Uterus (tissue), 3 donors: ENCODE measurements at regions not wholly inside any gene's neighbourhood (a gene's known extent, or its start where the extent isn't known, plus 50 kb on each side); places are given as distances from the start of the nearest gene placed in this dataset.

Experiments used
- DNase-seq, 2 donors: peaks; one replicate each; pipeline ENCODE4 v3.0.0-alpha.2; 2019 to 2020
- H3K27ac ChIP-seq, 2 donors: fragments of 200-600 bp; sonication (generic); 1 replicate in 1 of 2; 2 replicates in 1 of 2; pipeline ENCODE4 v1.5.1; 2016 to 2018
- H3K27me3 ChIP-seq, 2 donors: fragments of 200-600 bp; sonication (generic); one replicate each; pipeline ENCODE4 v1.5.1; 2018 to 2019; ENCODE audit warnings: control low read depth in 1 of 2
- H3K36me3 ChIP-seq, 2 donors: fragments of 200-600 bp; sonication (generic); one replicate each; pipeline ENCODE4 v1.5.1; 2019; ENCODE audit warnings: control low read depth in 1 of 2
- H3K4me1 ChIP-seq, 2 donors: fragments of 200-600 bp; sonication (generic); one replicate each; pipeline ENCODE4 v1.5.1; 2018 to 2019; ENCODE audit warnings: control low read depth in 1 of 2
- H3K4me3 ChIP-seq, 2 donors: fragments of 200-600 bp; sonication (generic); 1 replicate in 1 of 2; 2 replicates in 1 of 2; pipeline ENCODE4 v1.5.1; 2018 to 2019; ENCODE audit warnings: mild to moderate bottlenecking in 1 of 2
- H3K9me3 ChIP-seq, 2 donors: fragments of 200-600 bp; sonication (generic); one replicate each; pipeline ENCODE4 v1.5.1; 2019; ENCODE audit warnings: control low read depth in 1 of 2
- CTCF ChIP-seq, 4 experiments: fragments of 200-600 bp in 2 of 4; fragments of 450-650 bp in 2 of 4; sonication (generic) in 2 of 4; IDR thresholded peaks; one replicate each; pipeline ENCODE4 v1.5.1; 2016 to 2019; ENCODE audit warnings: antibody characterized with exemption in 4 of 4, mild to moderate bottlenecking in 2 of 4, moderate library complexity in 1 of 4
- POLR2A ChIP-seq, 2 donors: fragments of 450-650 bp; IDR thresholded peaks; one replicate each; pipeline ENCODE4 v1.6.1; 2016; ENCODE audit warnings: antibody characterized with exemption in 2 of 2, mild to moderate bottlenecking in 1 of 2, moderate library complexity in 1 of 2
- intact Hi-C: fragments of 100-400 bp; cut with DNase I; formaldehyde crosslinking; loops from one replicate; pipeline ENCODE4 v1.15.1; 2023; ENCODE audit warnings: low total_unique reads
- donor health status: DM: yes; HTN: yes; CAD: no.

- no peaks in the 10 kb centered on the region for H3K36me3 ChIP-seq
- no peak for DNase-seq
- no peak overlapping the region for H3K4me3 ChIP-seq
- H3K27ac ChIP-seq, result no peak overlapping the region
- no peaks in the 10 kb centered on the region for H3K9me3 ChIP-seq
- H3K27me3 ChIP-seq, result no peaks in the 10 kb centered on the region
- no peaks in the 10 kb centered on the region for H3K4me1 ChIP-seq
- intact Hi-C loops, result no loop called here
- TF ChIP-seq POLR2A (IDR thresholded peaks at IDR 0.05), result no peak
- TF ChIP-seq CTCF (IDR thresholded peaks at IDR 0.05), result no peak
Measured at GRCh38 chr12:75581515-75581914, 70.1 kb upstream of the KRR1 start.

GRCh38 chr12:75579552-75579951 lies 68.1 kb upstream of the KRR1 start:
- no peaks in the 10 kb centered on the region for H3K36me3 ChIP-seq
- H3K27ac ChIP-seq, result no peak overlapping the region
- intact Hi-C loops, result no loop called here
- no peaks in the 10 kb centered on the region for H3K9me3 ChIP-seq
- no peaks in the 10 kb centered on the region for H3K4me1 ChIP-seq
- DNase-seq, result no peak
- no peak overlapping the region for H3K4me3 ChIP-seq
- H3K27me3 ChIP-seq, result no peaks in the 10 kb centered on the region
- TF ChIP-seq CTCF (IDR thresholded peaks at IDR 0.05) (no peak), POLR2A (IDR thresholded peaks at IDR 0.05) (no peak)

GRCh38 chr12:75578546-75578945 lies 67.1 kb upstream of the KRR1 start:
- Histone ChIP-seq H3K9me3 (no peaks in the 10 kb centered on the region), H3K36me3 (no peaks in the 10 kb centered on the region), H3K4me1 (no peaks in the 10 kb centered on the region), H3K27me3 (no peaks in the 10 kb centered on the region), H3K4me3 (no peak overlapping the region), H3K27ac (no peak overlapping the region)
- no peak for DNase-seq
- TF ChIP-seq POLR2A (IDR thresholded peaks at IDR 0.05) (no peak), CTCF (IDR thresholded peaks at IDR 0.05) (no peak)
- intact Hi-C loops, result no loop called here

- intact Hi-C loops, result no loop called here
- H3K4me1 ChIP-seq, result no peaks in the 10 kb centered on the region
- H3K36me3 ChIP-seq, result no peaks in the 10 kb centered on the region
- no peak overlapping the region for H3K4me3 ChIP-seq
- H3K27ac ChIP-seq, result no peak overlapping the region
- no peak for DNase-seq
- no peaks in the 10 kb centered on the region for H3K9me3 ChIP-seq
- TF ChIP-seq POLR2A (IDR thresholded peaks at IDR 0.05) (no peak), CTCF (IDR thresholded peaks at IDR 0.05) (no peak)
- H3K27me3 ChIP-seq, result no peaks in the 10 kb centered on the region
Measured at GRCh38 chr12:75577812-75578211, 66.4 kb upstream of the KRR1 start.

- Histone ChIP-seq H3K4me3 (no peak overlapping the region), H3K27me3 (no peaks in the 10 kb centered on the region), H3K36me3 (no peaks in the 10 kb centered on the region), H3K27ac (no peak overlapping the region), H3K9me3 (no peaks in the 10 kb centered on the region), H3K4me1 (no peaks in the 10 kb centered on the region)
- TF ChIP-seq CTCF (IDR thresholded peaks at IDR 0.05) (no peak), POLR2A (IDR thresholded peaks at IDR 0.05) (no peak)
- intact Hi-C loops, result no loop called here
- no peak for DNase-seq
Measured at GRCh38 chr12:75571656-75572205, 60.3 kb upstream of the KRR1 start.
